ENCODE measurements at regions not wholly inside any gene's neighbourhood (a gene's known extent, or its start where the extent isn't known, plus 50 kb on each side); places are given as distances from the start of the nearest gene placed in this dataset.

DNA sequence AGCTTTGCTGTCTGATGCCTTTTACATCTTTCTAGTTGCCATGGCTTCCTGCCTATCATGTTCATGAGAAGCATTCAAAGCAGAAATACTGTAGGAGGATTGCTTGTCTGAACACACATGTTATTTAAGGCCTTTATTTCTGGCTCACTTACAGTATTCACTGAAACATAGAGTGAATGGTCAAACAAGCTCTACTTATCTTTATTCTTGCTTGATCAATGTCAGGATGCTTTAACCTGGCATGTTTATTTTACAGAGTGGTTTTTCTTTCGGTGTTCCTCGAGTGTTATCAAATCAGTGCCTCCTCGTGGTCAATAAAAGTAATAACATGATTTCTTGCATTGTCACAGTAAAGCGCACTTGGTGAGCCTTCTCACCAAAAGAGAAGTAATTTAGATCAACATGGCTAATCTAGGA is 73.5 kb upstream of the PCDH17 start:
- TF ChIP-seq, protein P1, sequence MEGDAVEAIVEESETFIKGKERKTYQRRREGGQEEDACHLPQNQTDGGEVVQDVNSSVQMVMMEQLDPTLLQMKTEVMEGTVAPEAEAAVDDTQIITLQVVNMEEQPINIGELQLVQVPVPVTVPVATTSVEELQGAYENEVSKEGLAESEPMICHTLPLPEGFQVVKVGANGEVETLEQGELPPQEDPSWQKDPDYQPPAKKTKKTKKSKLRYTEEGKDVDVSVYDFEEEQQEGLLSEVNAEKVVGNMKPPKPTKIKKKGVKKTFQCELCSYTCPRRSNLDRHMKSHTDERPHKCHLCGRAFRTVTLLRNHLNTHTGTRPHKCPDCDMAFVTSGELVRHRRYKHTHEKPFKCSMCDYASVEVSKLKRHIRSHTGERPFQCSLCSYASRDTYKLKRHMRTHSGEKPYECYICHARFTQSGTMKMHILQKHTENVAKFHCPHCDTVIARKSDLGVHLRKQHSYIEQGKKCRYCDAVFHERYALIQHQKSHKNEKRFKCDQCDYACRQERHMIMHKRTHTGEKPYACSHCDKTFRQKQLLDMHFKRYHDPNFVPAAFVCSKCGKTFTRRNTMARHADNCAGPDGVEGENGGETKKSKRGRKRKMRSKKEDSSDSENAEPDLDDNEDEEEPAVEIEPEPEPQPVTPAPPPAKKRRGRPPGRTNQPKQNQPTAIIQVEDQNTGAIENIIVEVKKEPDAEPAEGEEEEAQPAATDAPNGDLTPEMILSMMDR (IDR thresholded peaks at IDR 0.05), result no peak
- no peak for TF ChIP-seq POLR2A (IDR thresholded peaks at IDR 0.05)

All from adrenal gland (tissue), 5 donors.